B cell (primary cell): ENCODE measurements at regions not wholly inside any gene's neighbourhood (a gene's known extent, or its start where the extent isn't known, plus 50 kb on each side); places are given as distances from the start of the nearest gene placed in this dataset.

Source experiments
- EZH2 ChIP-seq: IDR thresholded peaks from 2 replicates; pipeline ENCODE4 v1.6.1; 2012; ENCODE audit warnings: borderline replicate concordance, low read depth, mild to moderate bottlenecking, moderate library complexity, low read length; ENCODE audit not compliant: insufficient read depth, poor library complexity, severe bottlenecking
- TF ChIP-seq, protein P1 (sequence below): fragments of 200-600 bp; IDR thresholded peaks from one replicate; pipeline ENCODE4 v1.8.0; 2022; ENCODE audit warnings: antibody characterized with exemption, mild to moderate bottlenecking

DNA sequence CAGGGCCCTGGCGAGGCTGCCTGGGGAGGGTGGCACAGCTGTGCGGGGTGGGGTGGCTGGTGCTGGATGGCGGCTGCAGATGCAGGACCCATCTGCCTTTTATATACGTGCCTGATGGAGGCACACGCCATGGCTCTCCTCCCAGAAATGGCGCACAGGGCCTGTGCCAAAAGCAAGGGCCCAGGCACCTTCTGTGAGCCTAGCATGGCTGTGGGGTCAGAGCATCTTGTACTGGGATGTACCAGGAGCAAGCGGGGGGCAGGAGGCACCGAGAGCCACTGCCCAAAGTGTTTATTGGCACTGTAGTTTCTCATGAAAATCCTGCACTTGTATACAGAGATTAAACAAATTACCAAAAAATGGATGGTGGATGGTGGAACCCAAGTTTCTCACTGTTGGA is 724.1 kb downstream of the GALR1 start:
- TF ChIP-seq, protein P1, sequence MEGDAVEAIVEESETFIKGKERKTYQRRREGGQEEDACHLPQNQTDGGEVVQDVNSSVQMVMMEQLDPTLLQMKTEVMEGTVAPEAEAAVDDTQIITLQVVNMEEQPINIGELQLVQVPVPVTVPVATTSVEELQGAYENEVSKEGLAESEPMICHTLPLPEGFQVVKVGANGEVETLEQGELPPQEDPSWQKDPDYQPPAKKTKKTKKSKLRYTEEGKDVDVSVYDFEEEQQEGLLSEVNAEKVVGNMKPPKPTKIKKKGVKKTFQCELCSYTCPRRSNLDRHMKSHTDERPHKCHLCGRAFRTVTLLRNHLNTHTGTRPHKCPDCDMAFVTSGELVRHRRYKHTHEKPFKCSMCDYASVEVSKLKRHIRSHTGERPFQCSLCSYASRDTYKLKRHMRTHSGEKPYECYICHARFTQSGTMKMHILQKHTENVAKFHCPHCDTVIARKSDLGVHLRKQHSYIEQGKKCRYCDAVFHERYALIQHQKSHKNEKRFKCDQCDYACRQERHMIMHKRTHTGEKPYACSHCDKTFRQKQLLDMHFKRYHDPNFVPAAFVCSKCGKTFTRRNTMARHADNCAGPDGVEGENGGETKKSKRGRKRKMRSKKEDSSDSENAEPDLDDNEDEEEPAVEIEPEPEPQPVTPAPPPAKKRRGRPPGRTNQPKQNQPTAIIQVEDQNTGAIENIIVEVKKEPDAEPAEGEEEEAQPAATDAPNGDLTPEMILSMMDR = no peak
- no peak for TF ChIP-seq EZH2
